ENCODE measurements at regions not wholly inside any gene's neighbourhood (a gene's known extent, or its start where the extent isn't known, plus 50 kb on each side); places are given as distances from the start of the nearest gene placed in this dataset.

- TF ChIP-seq TEAD4 (IDR thresholded peaks at IDR 0.05) (no peak), TAF1 (IDR thresholded peaks at IDR 0.05; ENCODE audit: low read depth) (no peak), EGR1 (IDR thresholded peaks at IDR 0.05) (no peak), YY1 (IDR thresholded peaks at IDR 0.05; ENCODE audit: low read depth) (no peak)
These were observed 145.0 kb downstream of the CAND1 start for GRCh38 chr12:67414011-67414715.

Measured in Ishikawa (cell line).